ENCODE measurements at regions not wholly inside any gene's neighbourhood (a gene's known extent, or its start where the extent isn't known, plus 50 kb on each side); places are given as distances from the start of the nearest gene placed in this dataset.

DNA sequence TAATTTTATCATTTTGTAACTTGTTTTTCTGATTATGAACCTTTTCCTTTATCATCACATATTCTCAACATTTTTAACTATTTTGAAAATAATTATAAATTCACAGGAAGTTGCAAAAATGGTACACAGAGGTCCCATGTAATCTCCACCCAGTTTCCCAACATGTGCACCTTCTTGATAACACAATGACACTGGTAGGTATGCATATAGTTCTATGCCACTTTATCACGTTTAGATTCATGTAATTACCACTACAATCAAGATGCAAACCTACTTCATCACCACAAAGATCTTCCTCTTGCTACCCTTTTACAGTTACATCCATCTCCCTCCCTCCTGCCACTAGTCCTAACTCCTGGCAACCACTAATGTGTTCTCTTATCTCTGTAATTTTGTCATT is 413.9 kb downstream of the SHQ1 start:
- Histone ChIP-seq H2AFZ (ENCODE audit: low read length) (no peak overlapping the region), H4K20me1 (ENCODE audit: insufficient read depth, low read depth, low read length) (peaks cover 75% of the 10 kb centered on the region), H3K9ac (ENCODE audit: low read length) (no peak overlapping the region)

DNA sequence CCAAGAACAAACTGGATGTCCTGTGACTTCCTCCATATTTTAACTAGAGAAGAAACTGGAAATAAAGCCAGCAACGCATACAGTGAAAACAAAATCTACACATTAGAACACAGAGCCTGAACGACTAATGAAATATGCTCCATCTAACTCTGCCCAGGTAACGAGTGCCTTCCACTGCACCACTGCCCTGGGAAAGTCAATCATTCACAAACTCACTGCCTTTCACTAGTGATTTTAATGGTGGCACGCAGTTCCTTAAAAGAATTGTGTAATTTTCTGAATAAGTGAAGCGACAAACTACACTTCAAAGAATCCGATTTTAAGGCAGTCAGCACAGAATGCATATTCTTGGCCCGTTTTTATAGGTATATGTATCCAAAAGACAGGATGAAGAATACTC is 416.0 kb downstream of the SHQ1 start:
- Histone ChIP-seq H3K4me2 (ENCODE audit: low read depth, low read length, poor library complexity, severe bottlenecking) (no peak overlapping the region), H3K27ac (ENCODE audit: low read length) (no peak overlapping the region), H3K79me2 (ENCODE audit: low read length) (0 out of 2 replicates have a peak, but pooled peaks cover 3% of the 10 kb centered on the region), H2AFZ (ENCODE audit: low read length) (no peak overlapping the region), H3K9ac (ENCODE audit: low read length) (no peak overlapping the region), H3K9me3 (ENCODE audit: low read length) (no peaks in the 10 kb centered on the region), H3K4me1 (ENCODE audit: low read length) (no peaks in the 10 kb centered on the region), H3K27me3 (ENCODE audit: low read length) (no peaks in the 10 kb centered on the region), H3K9me2 (replicated peaks; ENCODE audit: insufficient read depth, low read length) (no peaks in the 10 kb centered on the region), H3K4me3 (ENCODE audit: low read length) (no peak overlapping the region), H3K36me3 (ENCODE audit: insufficient read depth, low read length) (no peaks in the 10 kb centered on the region), H4K20me1 (ENCODE audit: insufficient read depth, low read depth, low read length) (peaks cover 73% of the 10 kb centered on the region)
- DNase-seq: no peak

More for the DNA sequence above, 413.9 kb downstream of the SHQ1 start:
- DNase-seq: no peak
- Histone ChIP-seq H3K36me3 (ENCODE audit: insufficient read depth, low read length) (no peaks in the 10 kb centered on the region), H3K4me3 (ENCODE audit: low read length) (no peak overlapping the region), H3K79me2 (ENCODE audit: low read length) (0 out of 2 replicates have a peak, but pooled peaks cover 3% of the 10 kb centered on the region), H3K9me2 (replicated peaks; ENCODE audit: insufficient read depth, low read length) (no peaks in the 10 kb centered on the region), H3K9me3 (ENCODE audit: low read length) (no peaks in the 10 kb centered on the region), H3K4me1 (ENCODE audit: low read length) (no peaks in the 10 kb centered on the region), H3K27me3 (ENCODE audit: low read length) (no peaks in the 10 kb centered on the region), H3K4me2 (ENCODE audit: low read depth, low read length, poor library complexity, severe bottlenecking) (no peak overlapping the region), H3K27ac (ENCODE audit: low read length) (no peak overlapping the region)

GRCh38 chr3:72429589-72430353 is 418.5 kb downstream of the SHQ1 start:
- Histone ChIP-seq H2AFZ (ENCODE audit: low read length) (no peak overlapping the region), H3K4me3 (ENCODE audit: low read length) (no peak overlapping the region), H3K4me1 (ENCODE audit: low read length) (no peaks in the 10 kb centered on the region), H4K20me1 (ENCODE audit: insufficient read depth, low read depth, low read length) (peaks cover 81% of the 10 kb centered on the region), H3K36me3 (ENCODE audit: insufficient read depth, low read length) (no peaks in the 10 kb centered on the region), H3K9me3 (ENCODE audit: low read length) (no peaks in the 10 kb centered on the region), H3K27me3 (ENCODE audit: low read length) (no peaks in the 10 kb centered on the region), H3K9me2 (replicated peaks; ENCODE audit: insufficient read depth, low read length) (no peaks in the 10 kb centered on the region), H3K27ac (ENCODE audit: low read length) (no peak overlapping the region), H3K9ac (ENCODE audit: low read length) (no peak overlapping the region), H3K79me2 (ENCODE audit: low read length) (0 out of 2 replicates have a peak, but pooled peaks cover 3% of the 10 kb centered on the region), H3K4me2 (ENCODE audit: low read depth, low read length, poor library complexity, severe bottlenecking) (no peak overlapping the region)
- no peak for DNase-seq

- Histone ChIP-seq H3K27me3 (ENCODE audit: low read length) (no peaks in the 10 kb centered on the region), H2AFZ (ENCODE audit: low read length) (no peak overlapping the region), H3K9ac (ENCODE audit: low read length) (no peak overlapping the region), H3K4me2 (ENCODE audit: low read depth, low read length, poor library complexity, severe bottlenecking) (no peak overlapping the region), H3K4me1 (ENCODE audit: low read length) (no peaks in the 10 kb centered on the region), H3K36me3 (ENCODE audit: insufficient read depth, low read length) (no peaks in the 10 kb centered on the region), H3K79me2 (ENCODE audit: low read length) (0 out of 2 replicates have a peak, but pooled peaks cover 3% of the 10 kb centered on the region), H3K27ac (ENCODE audit: low read length) (no peak overlapping the region), H3K4me3 (ENCODE audit: low read length) (no peak overlapping the region), H3K9me2 (replicated peaks; ENCODE audit: insufficient read depth, low read length) (no peaks in the 10 kb centered on the region), H3K9me3 (ENCODE audit: low read length) (no peaks in the 10 kb centered on the region), H4K20me1 (ENCODE audit: insufficient read depth, low read depth, low read length) (peaks cover 74% of the 10 kb centered on the region)
- DNase-seq: no peak
Measured at GRCh38 chr3:72428803-72429202, 419.4 kb downstream of the SHQ1 start.

DNA sequence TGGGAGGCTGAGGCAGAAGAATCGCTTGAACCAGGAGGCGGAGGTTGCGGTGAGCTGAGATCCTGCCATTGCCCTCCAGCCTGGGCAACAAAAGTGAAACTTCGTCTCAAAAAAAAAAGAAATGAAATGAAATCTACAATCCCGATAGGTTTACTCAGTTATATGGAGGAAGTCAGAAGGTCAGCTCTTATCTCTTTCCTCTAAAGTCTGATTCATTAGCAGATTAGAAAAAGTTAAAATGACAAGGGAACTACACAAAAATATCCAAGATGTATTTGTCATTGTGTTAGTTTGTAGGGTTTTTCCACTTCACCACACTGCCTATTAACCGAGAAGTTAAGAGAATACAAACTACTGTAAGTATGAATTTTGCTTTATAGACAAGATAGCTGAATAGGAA is 420.6 kb downstream of the SHQ1 start:
- no peak for DNase-seq
- Histone ChIP-seq H3K4me2 (ENCODE audit: low read depth, low read length, poor library complexity, severe bottlenecking) (no peak overlapping the region), H3K9me2 (replicated peaks; ENCODE audit: insufficient read depth, low read length) (no peaks in the 10 kb centered on the region), H3K4me1 (ENCODE audit: low read length) (no peaks in the 10 kb centered on the region), H3K27ac (ENCODE audit: low read length) (no peak overlapping the region), H3K9ac (ENCODE audit: low read length) (no peak overlapping the region), H4K20me1 (ENCODE audit: insufficient read depth, low read depth, low read length) (peaks cover 63% of the 10 kb centered on the region), H3K4me3 (ENCODE audit: low read length) (no peak overlapping the region), H3K36me3 (ENCODE audit: insufficient read depth, low read length) (no peaks in the 10 kb centered on the region), H3K27me3 (ENCODE audit: low read length) (no peaks in the 10 kb centered on the region), H2AFZ (ENCODE audit: low read length) (no peak overlapping the region), H3K9me3 (ENCODE audit: low read length) (no peaks in the 10 kb centered on the region), H3K79me2 (ENCODE audit: low read length) (no peaks in the 10 kb centered on the region)

GRCh38 chr3:72426618-72427397 is 421.4 kb downstream of the SHQ1 start:
- no peaks in the 10 kb centered on the region for H3K4me1 ChIP-seq (ENCODE audit: low read length)
- no peak overlapping the region for H2AFZ ChIP-seq (ENCODE audit: low read length)
- H3K9me2 ChIP-seq (replicated peaks; ENCODE audit: insufficient read depth, low read length): no peaks in the 10 kb centered on the region
- no peak overlapping the region for H3K9ac ChIP-seq (ENCODE audit: low read length)
- H3K27ac ChIP-seq (ENCODE audit: low read length): no peak overlapping the region
- DNase-seq: no peak
- H3K27me3 ChIP-seq (ENCODE audit: low read length): no peaks in the 10 kb centered on the region
- no peak overlapping the region for H3K4me3 ChIP-seq (ENCODE audit: low read length)
- no peaks in the 10 kb centered on the region for H3K36me3 ChIP-seq (ENCODE audit: insufficient read depth, low read length)
- no peak overlapping the region for H3K4me2 ChIP-seq (ENCODE audit: low read depth, low read length, poor library complexity, severe bottlenecking)
- peaks cover 55% of the 10 kb centered on the region for H4K20me1 ChIP-seq (ENCODE audit: insufficient read depth, low read depth, low read length)
- H3K79me2 ChIP-seq (ENCODE audit: low read length): no peaks in the 10 kb centered on the region
- H3K9me3 ChIP-seq (ENCODE audit: low read length): no peaks in the 10 kb centered on the region

- no peaks in the 10 kb centered on the region for H3K9me2 ChIP-seq (replicated peaks; ENCODE audit: insufficient read depth, low read length)
- H2AFZ ChIP-seq (ENCODE audit: low read length): no peak overlapping the region
- peaks cover 46% of the 10 kb centered on the region for H4K20me1 ChIP-seq (ENCODE audit: insufficient read depth, low read depth, low read length)
- no peaks in the 10 kb centered on the region for H3K36me3 ChIP-seq (ENCODE audit: insufficient read depth, low read length)
- H3K79me2 ChIP-seq (ENCODE audit: low read length): 0 out of 2 replicates have a peak, but pooled peaks cover 4% of the 10 kb centered on the region
- no peaks in the 10 kb centered on the region for H3K9me3 ChIP-seq (ENCODE audit: low read length)
- H3K27ac ChIP-seq (ENCODE audit: low read length): no peak overlapping the region
- no peak overlapping the region for H3K4me2 ChIP-seq (ENCODE audit: low read depth, low read length, poor library complexity, severe bottlenecking)
- DNase-seq: no peak
- H3K27me3 ChIP-seq (ENCODE audit: low read length): no peaks in the 10 kb centered on the region
- no peak overlapping the region for H3K4me3 ChIP-seq (ENCODE audit: low read length)
- H3K4me1 ChIP-seq (ENCODE audit: low read length): no peaks in the 10 kb centered on the region
- no peak overlapping the region for H3K9ac ChIP-seq (ENCODE audit: low read length)
Measured at GRCh38 chr3:72423643-72424042, 424.6 kb downstream of the SHQ1 start.

DNA sequence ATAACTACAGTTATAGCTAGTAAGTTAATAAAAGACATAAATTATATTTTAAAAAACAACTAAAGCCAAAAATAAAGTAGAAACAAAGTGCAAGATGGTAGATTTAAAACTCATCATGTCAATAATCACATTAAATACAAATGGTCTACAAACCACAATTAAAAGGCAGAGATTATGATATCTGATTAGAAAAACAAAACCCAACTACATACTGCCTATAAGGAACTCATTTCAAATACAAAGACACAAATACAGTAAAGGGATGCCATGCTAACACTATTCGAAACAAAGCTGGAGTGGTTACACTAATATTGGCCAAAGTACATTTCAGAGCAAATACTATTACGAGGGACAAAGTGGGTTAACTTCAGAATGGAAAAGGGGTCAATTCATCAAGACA is 426.5 kb downstream of the SHQ1 start:
- Histone ChIP-seq H3K4me3 (ENCODE audit: low read length) (no peak overlapping the region), H3K36me3 (ENCODE audit: insufficient read depth, low read length) (no peaks in the 10 kb centered on the region), H3K9ac (ENCODE audit: low read length) (no peak overlapping the region), H3K9me2 (replicated peaks; ENCODE audit: insufficient read depth, low read length) (no peaks in the 10 kb centered on the region), H2AFZ (ENCODE audit: low read length) (no peak overlapping the region), H3K79me2 (ENCODE audit: low read length) (0 out of 2 replicates have a peak, but pooled peaks cover 4% of the 10 kb centered on the region), H3K4me2 (ENCODE audit: low read depth, low read length, poor library complexity, severe bottlenecking) (no peak overlapping the region), H4K20me1 (ENCODE audit: insufficient read depth, low read depth, low read length) (peaks cover 45% of the 10 kb centered on the region), H3K27me3 (ENCODE audit: low read length) (no peaks in the 10 kb centered on the region), H3K9me3 (ENCODE audit: low read length) (no peaks in the 10 kb centered on the region), H3K4me1 (ENCODE audit: low read length) (no peaks in the 10 kb centered on the region), H3K27ac (ENCODE audit: low read length) (no peak overlapping the region)
- DNase-seq: no peak
